ENCODE measurements at regions not wholly inside any gene's neighbourhood (a gene's known extent, or its start where the extent isn't known, plus 50 kb on each side); places are given as distances from the start of the nearest gene placed in this dataset.

GRCh38 chrX:40962793-40963407 is 122.3 kb upstream of the USP9X start:
- H3K27ac ChIP-seq (ENCODE audit: control insufficient read depth, insufficient read depth, low read length) = no peak overlapping the region
- FAIRE-seq (no peak), DNase-seq (ENCODE audit: low read depth, low spot score) (no peak)
- no peak overlapping the region for H3K9ac ChIP-seq (ENCODE audit: control insufficient read depth, extremely low read depth, insufficient read depth, low read length)
- no peak overlapping the region for H2AFZ ChIP-seq (ENCODE audit: control insufficient read depth, low read length)
- H3K9me1 ChIP-seq (ENCODE audit: control insufficient read depth, extremely low read depth, insufficient read depth, low read length) = no peaks in the 10 kb centered on the region
- H4K20me1 ChIP-seq (ENCODE audit: control insufficient read depth, extremely low read depth, insufficient read depth, low read length) = no peaks in the 10 kb centered on the region
- H3K4me2 ChIP-seq (ENCODE audit: control insufficient read depth, extremely low read depth, insufficient read depth, low read depth, low read length) = no peak overlapping the region
- dilution Hi-C loops (cut with MboI; ENCODE audit: extremely low pct_ligation_motif_present, low sequenced_read_pairs) = no loop called here
- H3K27me3 ChIP-seq (ENCODE audit: control insufficient read depth, extremely low read depth, insufficient read depth, low read length) = no peaks in the 10 kb centered on the region
- H3K79me2 ChIP-seq (ENCODE audit: control insufficient read depth, insufficient read depth, low read length) = no peaks in the 10 kb centered on the region
- H3K36me3 ChIP-seq (ENCODE audit: control insufficient read depth in 2 of 2, extremely low read depth in 1 of 2, insufficient read depth in 2 of 2, low read length in 2 of 2) = no peaks in the 10 kb centered on the region
- no peaks in the 10 kb centered on the region for H3K9me3 ChIP-seq (ENCODE audit: control insufficient read depth, low read depth, low read length)
- peaks cover 2% of the 10 kb centered on the region for H3K4me1 ChIP-seq (ENCODE audit: control insufficient read depth, extremely low read depth, insufficient read depth, low read length)
- TF ChIP-seq EZH2 (IDR thresholded peaks at IDR 0.05; ENCODE audit: low read length) = no peak
- TF ChIP-seq CTCF (optimal IDR thresholded peaks at IDR 0.05 in 1 of 3, IDR thresholded peaks at IDR 0.05 in 1 of 3, conservative IDR thresholded peaks at IDR 0.05 in 1 of 3; ENCODE audit: extremely low read depth in 1 of 3, insufficient read depth in 2 of 3, low read length in 3 of 3) = no peak
- H3K4me3 ChIP-seq (ENCODE audit: control insufficient read depth in 2 of 3, extremely low read depth in 1 of 3, insufficient read depth in 2 of 3, low read depth in 1 of 3, low read length in 3 of 3) = no peak overlapping the region

- DNase-seq (ENCODE audit: low read depth, low spot score) (no peak), FAIRE-seq (no peak)
- H3K4me1 ChIP-seq (ENCODE audit: control insufficient read depth, extremely low read depth, insufficient read depth, low read length) = peaks cover 2% of the 10 kb centered on the region
- no peaks in the 10 kb centered on the region for H4K20me1 ChIP-seq (ENCODE audit: control insufficient read depth, extremely low read depth, insufficient read depth, low read length)
- no peak overlapping the region for H3K4me3 ChIP-seq (ENCODE audit: control insufficient read depth in 2 of 3, extremely low read depth in 1 of 3, insufficient read depth in 2 of 3, low read depth in 1 of 3, low read length in 3 of 3)
- TF ChIP-seq CTCF (optimal IDR thresholded peaks at IDR 0.05 in 1 of 3, IDR thresholded peaks at IDR 0.05 in 1 of 3, conservative IDR thresholded peaks at IDR 0.05 in 1 of 3; ENCODE audit: extremely low read depth in 1 of 3, insufficient read depth in 2 of 3, low read length in 3 of 3) = no peak
- no peak for TF ChIP-seq EZH2 (IDR thresholded peaks at IDR 0.05; ENCODE audit: low read length)
- dilution Hi-C loops (cut with MboI; ENCODE audit: extremely low pct_ligation_motif_present, low sequenced_read_pairs) = no loop called here
- no peaks in the 10 kb centered on the region for H3K79me2 ChIP-seq (ENCODE audit: control insufficient read depth, insufficient read depth, low read length)
- H3K4me2 ChIP-seq (ENCODE audit: control insufficient read depth, extremely low read depth, insufficient read depth, low read depth, low read length) = no peak overlapping the region
- no peaks in the 10 kb centered on the region for H3K9me3 ChIP-seq (ENCODE audit: control insufficient read depth, low read depth, low read length)
- no peaks in the 10 kb centered on the region for H3K27me3 ChIP-seq (ENCODE audit: control insufficient read depth, extremely low read depth, insufficient read depth, low read length)
- H3K9me1 ChIP-seq (ENCODE audit: control insufficient read depth, extremely low read depth, insufficient read depth, low read length) = no peaks in the 10 kb centered on the region
- no peak overlapping the region for H3K9ac ChIP-seq (ENCODE audit: control insufficient read depth, extremely low read depth, insufficient read depth, low read length)
- no peak overlapping the region for H3K27ac ChIP-seq (ENCODE audit: control insufficient read depth, insufficient read depth, low read length)
- H2AFZ ChIP-seq (ENCODE audit: control insufficient read depth, low read length) = no peak overlapping the region
- no peaks in the 10 kb centered on the region for H3K36me3 ChIP-seq (ENCODE audit: control insufficient read depth in 2 of 2, extremely low read depth in 1 of 2, insufficient read depth in 2 of 2, low read length in 2 of 2)
Observed at GRCh38 chrX:40964008-40964407, 121.2 kb upstream of the USP9X start.

Data from keratinocyte (primary cell).